ENCODE measurements at regions not wholly inside any gene's neighbourhood (a gene's known extent, or its start where the extent isn't known, plus 50 kb on each side); places are given as distances from the start of the nearest gene placed in this dataset.

DNA sequence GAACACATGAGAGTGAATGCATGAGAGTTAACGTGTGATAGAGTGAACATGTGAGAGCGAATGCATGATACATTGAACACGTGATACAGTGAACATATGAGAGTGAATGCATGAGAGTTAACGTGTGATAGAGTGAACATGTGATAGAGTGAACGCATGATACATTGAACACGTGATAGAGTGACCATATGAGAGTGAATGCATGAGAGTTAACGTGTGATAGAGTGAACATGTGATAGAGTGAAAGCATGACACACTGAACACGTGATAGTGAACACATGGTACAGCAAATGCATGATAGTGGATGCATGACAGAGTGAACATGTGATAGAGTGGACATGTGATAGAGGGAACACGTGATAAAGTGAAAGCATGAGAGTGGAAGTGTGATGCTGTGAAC, 517.9 kb downstream of the EIPR1 start:
- Histone ChIP-seq H3K9me3 (ENCODE audit: severe bottlenecking) (no peaks in the 10 kb centered on the region), H3K4me1 (ENCODE audit: insufficient read depth, poor library complexity, severe bottlenecking) (no peaks in the 10 kb centered on the region), H3K4me3 (ENCODE audit: severe bottlenecking) (no peak overlapping the region), H3K27me3 (ENCODE audit: insufficient read depth, poor library complexity, severe bottlenecking) (no peaks in the 10 kb centered on the region), H3K36me3 (ENCODE audit: low read depth) (no peaks in the 10 kb centered on the region), H3K27ac (ENCODE audit: poor library complexity, severe bottlenecking) (no peak overlapping the region)
- TF ChIP-seq, protein P1, sequence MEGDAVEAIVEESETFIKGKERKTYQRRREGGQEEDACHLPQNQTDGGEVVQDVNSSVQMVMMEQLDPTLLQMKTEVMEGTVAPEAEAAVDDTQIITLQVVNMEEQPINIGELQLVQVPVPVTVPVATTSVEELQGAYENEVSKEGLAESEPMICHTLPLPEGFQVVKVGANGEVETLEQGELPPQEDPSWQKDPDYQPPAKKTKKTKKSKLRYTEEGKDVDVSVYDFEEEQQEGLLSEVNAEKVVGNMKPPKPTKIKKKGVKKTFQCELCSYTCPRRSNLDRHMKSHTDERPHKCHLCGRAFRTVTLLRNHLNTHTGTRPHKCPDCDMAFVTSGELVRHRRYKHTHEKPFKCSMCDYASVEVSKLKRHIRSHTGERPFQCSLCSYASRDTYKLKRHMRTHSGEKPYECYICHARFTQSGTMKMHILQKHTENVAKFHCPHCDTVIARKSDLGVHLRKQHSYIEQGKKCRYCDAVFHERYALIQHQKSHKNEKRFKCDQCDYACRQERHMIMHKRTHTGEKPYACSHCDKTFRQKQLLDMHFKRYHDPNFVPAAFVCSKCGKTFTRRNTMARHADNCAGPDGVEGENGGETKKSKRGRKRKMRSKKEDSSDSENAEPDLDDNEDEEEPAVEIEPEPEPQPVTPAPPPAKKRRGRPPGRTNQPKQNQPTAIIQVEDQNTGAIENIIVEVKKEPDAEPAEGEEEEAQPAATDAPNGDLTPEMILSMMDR (IDR thresholded peaks at IDR 0.05; ENCODE audit: poor library complexity, severe bottlenecking): no peak
- DNase-seq (ENCODE audit: low spot score) (no peak), ATAC-seq (ENCODE audit: low read depth) (no peak)

DNA sequence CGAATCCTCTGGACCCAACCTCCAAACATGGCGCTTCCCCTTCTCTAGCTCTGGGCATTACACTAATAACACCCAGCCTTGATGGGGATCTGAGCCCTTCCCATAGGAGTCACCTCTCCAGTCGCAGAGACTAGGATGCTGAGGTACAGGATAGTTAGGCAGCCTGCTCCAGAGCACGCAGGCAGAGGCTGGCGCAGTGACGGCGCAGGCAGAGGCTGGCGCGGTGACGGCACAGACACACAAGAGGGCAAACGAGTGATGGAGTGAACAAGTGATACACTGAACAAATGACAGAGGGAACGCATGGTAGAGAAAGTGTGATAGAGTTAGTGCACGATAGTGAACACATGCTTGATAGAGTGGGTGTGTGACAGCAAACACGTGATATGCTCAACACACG, 518.5 kb downstream of the EIPR1 start:
- H3K4me1 ChIP-seq (ENCODE audit: insufficient read depth, poor library complexity, severe bottlenecking): no peaks in the 10 kb centered on the region
- H3K27ac ChIP-seq (ENCODE audit: poor library complexity, severe bottlenecking): no peak overlapping the region
- H3K4me3 ChIP-seq (ENCODE audit: severe bottlenecking): no peak overlapping the region
- DNase-seq (ENCODE audit: low spot score): no peak
- H3K9me3 ChIP-seq (ENCODE audit: severe bottlenecking): no peaks in the 10 kb centered on the region
- TF ChIP-seq, protein P1 (IDR thresholded peaks at IDR 0.05; ENCODE audit: poor library complexity, severe bottlenecking): no peak
- no peaks in the 10 kb centered on the region for H3K27me3 ChIP-seq (ENCODE audit: insufficient read depth, poor library complexity, severe bottlenecking)
- no peaks in the 10 kb centered on the region for H3K36me3 ChIP-seq (ENCODE audit: low read depth)
- no peak for ATAC-seq (ENCODE audit: low read depth)

DNA sequence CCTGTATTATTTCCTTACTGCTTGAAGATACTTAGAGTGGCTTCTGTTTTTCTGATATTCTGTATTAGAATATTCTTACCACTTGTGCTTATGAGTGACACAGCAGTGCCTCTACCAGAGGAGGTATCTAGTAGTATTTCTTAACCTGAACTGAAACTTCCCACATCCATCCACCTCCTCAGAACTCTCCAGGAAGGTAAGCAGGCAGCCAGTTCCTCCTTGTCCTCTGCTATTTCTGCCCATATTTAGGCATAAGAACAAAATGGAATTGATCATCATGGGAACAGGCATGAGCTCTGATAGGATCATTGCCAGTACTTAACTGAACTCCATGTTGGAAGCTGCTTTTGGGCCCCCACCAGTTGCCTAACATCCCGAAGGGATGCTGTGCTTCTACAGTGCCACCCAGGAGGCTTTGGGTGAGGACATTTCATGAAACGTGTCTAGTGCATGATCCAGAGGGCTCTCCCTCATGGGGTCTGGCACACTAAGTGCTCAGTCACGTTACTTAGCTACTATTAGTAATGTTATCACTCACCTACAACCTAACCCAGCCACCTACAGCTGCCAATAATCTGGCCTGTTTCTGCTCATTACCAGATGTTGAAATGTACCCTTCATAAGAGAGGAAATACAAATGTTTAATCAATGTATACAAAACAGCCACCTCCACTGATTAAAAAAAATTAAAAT, 520.7 kb downstream of the EIPR1 start:
- peaks cover 3% of the 10 kb centered on the region for H3K9me3 ChIP-seq (ENCODE audit: severe bottlenecking)

DNA sequence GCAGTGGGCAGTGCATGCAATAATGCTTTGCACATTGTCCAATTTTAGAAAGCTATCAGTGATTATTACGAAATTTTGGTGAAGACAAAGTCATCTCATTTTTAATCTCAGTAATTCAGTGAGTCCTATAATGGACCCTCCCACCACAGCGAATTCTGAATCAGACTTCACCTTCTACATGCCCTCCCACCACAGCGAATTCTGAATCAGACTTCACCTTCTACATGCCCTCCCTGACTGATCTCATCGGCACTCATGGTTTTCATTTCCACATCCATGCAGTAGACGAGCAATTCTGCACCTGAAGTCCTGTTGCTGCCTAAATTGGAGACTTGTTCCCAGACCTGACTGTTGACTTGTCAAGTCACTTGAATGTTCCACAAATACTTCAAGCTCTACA, 522.3 kb downstream of the EIPR1 start:
- Histone ChIP-seq H3K27ac (ENCODE audit: poor library complexity, severe bottlenecking) (no peak overlapping the region), H3K4me1 (ENCODE audit: insufficient read depth, poor library complexity, severe bottlenecking) (no peaks in the 10 kb centered on the region), H3K4me3 (ENCODE audit: severe bottlenecking) (no peak overlapping the region), H3K9me3 (ENCODE audit: severe bottlenecking) (peaks cover 3% of the 10 kb centered on the region), H3K36me3 (ENCODE audit: low read depth) (no peaks in the 10 kb centered on the region), H3K27me3 (ENCODE audit: insufficient read depth, poor library complexity, severe bottlenecking) (no peaks in the 10 kb centered on the region)
- ATAC-seq (ENCODE audit: low read depth) (no peak), DNase-seq (ENCODE audit: low spot score) (no peak)
- TF ChIP-seq, protein P1 (IDR thresholded peaks at IDR 0.05; ENCODE audit: poor library complexity, severe bottlenecking): no peak

More for the DNA sequence above, 520.7 kb downstream of the EIPR1 start:
- TF ChIP-seq, protein P1 (IDR thresholded peaks at IDR 0.05; ENCODE audit: poor library complexity, severe bottlenecking): no peak
- DNase-seq (ENCODE audit: low spot score) (no peak), ATAC-seq (ENCODE audit: low read depth) (no peak)
- Histone ChIP-seq H3K27me3 (ENCODE audit: insufficient read depth, poor library complexity, severe bottlenecking) (no peaks in the 10 kb centered on the region), H3K36me3 (ENCODE audit: low read depth) (no peaks in the 10 kb centered on the region), H3K27ac (ENCODE audit: poor library complexity, severe bottlenecking) (no peak overlapping the region), H3K4me3 (ENCODE audit: severe bottlenecking) (no peak overlapping the region), H3K4me1 (ENCODE audit: insufficient read depth, poor library complexity, severe bottlenecking) (no peaks in the 10 kb centered on the region)

DNA sequence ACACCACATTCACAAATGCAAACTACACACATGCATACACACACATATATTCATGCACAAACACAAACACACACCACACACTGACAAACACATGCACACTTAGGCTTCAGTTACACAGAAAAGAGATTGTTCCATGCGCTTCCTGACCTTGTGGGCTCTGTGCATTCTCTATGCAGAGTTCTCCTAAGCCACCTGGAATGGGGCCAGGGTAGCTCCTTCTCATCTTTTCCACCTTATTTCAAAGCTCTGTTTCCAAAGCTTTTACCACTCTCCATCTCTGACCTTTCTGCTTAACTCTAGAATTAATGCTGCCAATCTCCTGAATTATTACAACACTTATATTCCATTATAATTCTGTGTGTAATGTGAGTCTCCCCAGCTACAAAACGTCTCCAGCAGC, 522.3 kb upstream of the MYT1L start:
- TF ChIP-seq, protein P1 (IDR thresholded peaks at IDR 0.05; ENCODE audit: poor library complexity, severe bottlenecking): no peak
- no peak overlapping the region for H3K27ac ChIP-seq (ENCODE audit: poor library complexity, severe bottlenecking)

More for the DNA sequence above, 522.3 kb upstream of the MYT1L start:
- H3K36me3 ChIP-seq (ENCODE audit: low read depth): no peaks in the 10 kb centered on the region
- H3K4me1 ChIP-seq (ENCODE audit: insufficient read depth, poor library complexity, severe bottlenecking): no peaks in the 10 kb centered on the region
- H3K4me3 ChIP-seq (ENCODE audit: severe bottlenecking): no peak overlapping the region
- ATAC-seq (ENCODE audit: low read depth) (no peak), DNase-seq (ENCODE audit: low spot score) (no peak)
- peaks cover 3% of the 10 kb centered on the region for H3K9me3 ChIP-seq (ENCODE audit: severe bottlenecking)
- no peaks in the 10 kb centered on the region for H3K27me3 ChIP-seq (ENCODE audit: insufficient read depth, poor library complexity, severe bottlenecking)

Measured in RWPE2 (cell line).